GM21526 (cell line): ENCODE measurements at regions not wholly inside any gene's neighbourhood (a gene's known extent, or its start where the extent isn't known, plus 50 kb on each side); places are given as distances from the start of the nearest gene placed in this dataset.
"Not testable (repeated sequence)": the region's sequence is repeated elsewhere in the genome, so short reads cannot be mapped to it uniquely, and the experiment has no call there.

Experiments
- ATAC-seq: cut with Tn5 transposase; IDR thresholded peaks from one replicate; pipeline ENCODE4 v1.9.1; 2021; ENCODE audit warnings: moderate library complexity; ENCODE audit not compliant: unreplicated experiment, low FRiP score

- ATAC-seq = no peak
These were observed 316.3 kb upstream of the STAC start for GRCh38 chr3:36063992-36064391.

GRCh38 chr3:36065321-36065720 lies 315.0 kb upstream of the STAC start:
- no peak for ATAC-seq

GRCh38 chr3:36075491-36075890 lies 304.8 kb upstream of the STAC start:
- ATAC-seq = no peak

DNA sequence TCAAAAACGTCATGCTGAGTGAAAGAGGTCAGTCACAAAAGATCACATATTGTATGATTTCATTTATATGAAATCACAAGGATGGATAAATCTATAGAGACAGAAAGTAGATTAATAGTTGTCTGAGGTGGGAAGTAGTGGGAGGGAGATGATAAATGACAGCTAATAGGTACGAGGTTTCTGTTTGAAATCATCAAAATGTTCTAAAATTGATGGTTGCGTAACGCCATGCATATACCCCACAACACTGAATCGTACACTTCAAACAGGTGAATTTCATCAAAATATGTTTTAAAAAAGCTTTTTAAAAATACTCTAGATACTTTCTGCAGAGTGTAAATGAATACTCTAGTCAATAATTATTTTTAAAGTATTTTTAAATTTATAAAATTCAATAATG lies 303.0 kb upstream of the STAC start:
- ATAC-seq = no peak

DNA sequence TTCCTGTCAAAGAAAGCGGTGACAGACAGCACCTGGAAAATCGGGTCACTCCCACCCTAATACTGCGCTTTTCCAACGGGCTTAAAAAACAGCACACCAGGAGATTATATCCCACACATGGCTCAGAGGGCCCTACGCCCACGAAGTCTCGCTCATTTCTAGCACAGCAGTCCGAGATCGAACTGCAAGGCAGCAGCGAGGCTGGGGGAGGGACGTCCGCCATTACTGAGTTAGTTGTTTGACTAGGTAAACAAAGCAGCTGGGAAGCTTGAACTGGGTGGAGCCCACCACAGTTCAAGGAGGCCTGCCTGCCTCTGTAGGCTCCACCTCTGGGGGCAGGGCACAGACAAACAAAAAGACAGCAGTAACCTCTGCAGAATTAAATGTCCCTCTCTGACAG lies 297.3 kb upstream of the STAC start:
- ATAC-seq = not testable (repeated sequence)

- ATAC-seq = no peak
These were observed 285.1 kb upstream of the STAC start for GRCh38 chr3:36095238-36095637.

DNA sequence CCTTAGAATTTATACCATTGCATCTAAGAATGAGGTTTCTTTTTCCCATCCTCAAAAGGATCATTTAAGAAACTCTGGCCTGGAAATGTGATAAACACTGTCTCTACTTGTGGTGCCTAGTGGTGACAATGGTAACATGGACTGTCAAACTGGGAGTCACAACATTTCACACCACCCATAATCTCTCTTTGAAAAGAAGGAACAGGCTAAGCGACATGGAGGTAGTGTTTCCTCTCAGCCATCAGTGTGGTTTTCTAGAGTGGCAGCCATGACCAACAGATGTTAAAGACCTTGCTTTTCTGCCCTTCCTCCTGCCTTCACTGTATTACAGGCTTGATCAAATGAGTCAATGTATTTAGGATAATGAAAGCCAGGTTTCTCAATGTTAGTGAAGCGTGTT lies 283.1 kb upstream of the STAC start:
- ATAC-seq = no peak

GRCh38 chr3:36114353-36114752 lies 266.0 kb upstream of the STAC start:
- no peak for ATAC-seq

DNA sequence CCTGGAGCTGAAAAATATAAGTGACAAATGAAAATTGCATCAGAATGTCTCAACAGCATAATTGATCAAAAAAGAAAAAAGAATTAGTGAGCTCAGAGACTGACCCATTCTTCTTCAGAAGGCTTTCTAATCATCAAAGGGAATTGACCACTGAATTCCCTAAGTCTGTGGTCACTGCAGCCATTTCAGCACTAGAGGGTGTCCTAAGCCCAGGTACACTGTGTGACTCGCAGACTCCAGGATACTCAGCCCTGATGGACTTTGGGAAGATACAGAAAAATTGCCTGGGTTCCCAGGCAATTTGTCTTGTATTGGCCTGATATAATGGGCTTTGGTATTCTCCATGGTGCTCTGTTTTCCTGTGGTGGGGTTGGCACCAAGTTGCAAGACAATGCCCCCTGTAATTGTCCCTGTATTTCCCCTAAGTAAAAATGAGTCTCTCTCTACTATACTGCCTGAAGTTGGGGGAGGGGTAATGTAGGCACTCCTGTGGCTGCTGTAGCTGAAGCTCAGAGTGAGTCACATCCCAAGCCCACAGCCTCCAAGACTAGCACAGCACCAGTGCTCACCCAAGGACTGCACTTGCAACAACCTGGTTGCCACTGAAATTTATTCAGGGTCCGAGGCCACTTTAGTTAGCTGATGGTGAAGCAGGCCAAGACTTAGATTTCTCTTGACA lies 256.0 kb upstream of the STAC start:
- no peak for ATAC-seq

GRCh38 chr3:36132214-36132613 lies 248.1 kb upstream of the STAC start:
- no peak for ATAC-seq

DNA sequence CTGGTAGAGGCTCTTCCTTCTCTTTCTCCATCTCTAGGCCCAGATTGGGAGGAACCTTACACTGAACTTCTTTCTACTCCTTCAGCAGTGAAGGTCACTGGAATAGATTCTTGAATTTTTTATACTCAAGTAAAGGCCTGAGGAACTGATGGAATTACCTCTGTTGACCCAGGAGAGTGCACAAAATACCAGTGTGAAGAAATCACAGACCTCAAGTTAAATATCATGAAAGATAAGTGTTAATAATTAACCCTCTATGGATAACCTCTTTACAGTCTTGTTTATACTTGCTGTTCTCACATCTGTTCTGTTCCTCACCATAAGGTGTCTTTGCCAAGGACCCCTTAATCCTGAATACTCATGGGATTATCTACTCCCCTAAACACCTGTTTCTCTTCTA lies 244.4 kb upstream of the STAC start:
- no peak for ATAC-seq

DNA sequence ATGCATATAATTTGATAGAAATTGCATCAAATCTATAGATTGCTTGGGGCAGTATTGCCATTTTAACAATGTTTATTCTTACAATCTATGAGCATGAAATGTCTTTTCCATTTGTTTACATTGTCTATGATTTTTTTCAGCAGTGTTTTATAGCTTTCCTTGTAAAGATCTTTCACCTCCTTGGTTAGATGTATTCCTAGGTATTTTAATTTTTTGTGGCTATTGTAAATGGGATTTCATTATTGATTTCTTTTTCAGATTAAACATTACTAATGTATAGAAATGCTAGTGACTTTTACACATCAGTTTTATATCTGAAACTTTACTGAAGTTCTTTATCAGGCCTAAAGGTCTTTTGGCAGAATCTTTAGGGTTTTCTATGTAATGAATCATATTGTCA lies 237.6 kb upstream of the STAC start:
- ATAC-seq = no peak

- ATAC-seq = no peak
These were observed 233.9 kb upstream of the STAC start for GRCh38 chr3:36146404-36146803.

DNA sequence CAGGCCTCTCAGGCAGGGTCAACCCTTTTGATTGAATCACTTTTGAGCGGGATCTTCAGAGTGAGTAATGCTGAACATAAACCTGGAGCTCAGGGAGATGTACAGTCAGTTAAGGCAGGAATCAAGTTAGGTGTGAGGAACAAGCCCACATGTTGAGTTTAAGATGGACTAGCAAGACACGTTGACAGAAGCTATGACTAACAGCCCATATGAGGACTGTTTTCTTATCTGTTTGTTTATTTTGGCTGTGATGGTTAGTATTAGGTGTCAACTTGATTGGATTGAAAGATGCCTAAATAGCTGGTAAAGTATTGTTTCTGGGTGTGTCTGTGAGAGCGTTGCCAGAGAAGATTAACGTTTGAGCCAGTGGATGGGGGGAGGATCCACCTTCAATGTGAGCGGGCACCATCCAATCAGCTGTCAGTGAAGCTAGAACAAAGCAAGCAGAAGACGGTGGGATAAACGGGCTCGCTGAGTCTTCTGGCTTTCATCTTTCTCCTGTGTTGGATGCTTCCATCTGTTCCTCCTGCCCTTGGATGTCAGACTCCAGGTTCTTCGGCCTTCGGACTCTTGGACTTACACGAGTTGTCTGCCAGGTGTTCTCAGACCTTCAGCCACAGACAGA lies 232.3 kb upstream of the STAC start:
- ATAC-seq = no peak

GRCh38 chr3:36149447-36149865 lies 230.8 kb upstream of the STAC start:
- ATAC-seq = no peak

DNA sequence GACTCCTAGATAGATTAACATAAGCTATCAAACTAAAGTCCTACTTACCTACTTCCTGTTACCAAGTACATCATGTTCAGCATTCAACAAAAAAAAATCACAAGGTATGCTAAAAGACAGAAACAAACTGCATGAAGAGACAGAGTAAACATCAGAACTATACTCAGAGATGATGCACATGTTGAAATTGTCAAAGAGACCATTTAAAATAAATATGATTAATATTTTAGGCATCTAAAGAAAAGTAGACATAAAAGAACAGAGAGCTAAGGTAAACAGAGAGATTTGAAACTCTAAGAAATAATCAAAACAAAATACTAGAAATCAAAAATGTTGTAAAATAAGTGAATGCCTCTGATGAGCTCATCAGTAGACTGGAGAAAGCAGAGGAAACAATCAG lies 224.8 kb upstream of the STAC start:
- no peak for ATAC-seq

- ATAC-seq = no peak
These were observed 215.9 kb upstream of the STAC start for GRCh38 chr3:36164400-36164799.

DNA sequence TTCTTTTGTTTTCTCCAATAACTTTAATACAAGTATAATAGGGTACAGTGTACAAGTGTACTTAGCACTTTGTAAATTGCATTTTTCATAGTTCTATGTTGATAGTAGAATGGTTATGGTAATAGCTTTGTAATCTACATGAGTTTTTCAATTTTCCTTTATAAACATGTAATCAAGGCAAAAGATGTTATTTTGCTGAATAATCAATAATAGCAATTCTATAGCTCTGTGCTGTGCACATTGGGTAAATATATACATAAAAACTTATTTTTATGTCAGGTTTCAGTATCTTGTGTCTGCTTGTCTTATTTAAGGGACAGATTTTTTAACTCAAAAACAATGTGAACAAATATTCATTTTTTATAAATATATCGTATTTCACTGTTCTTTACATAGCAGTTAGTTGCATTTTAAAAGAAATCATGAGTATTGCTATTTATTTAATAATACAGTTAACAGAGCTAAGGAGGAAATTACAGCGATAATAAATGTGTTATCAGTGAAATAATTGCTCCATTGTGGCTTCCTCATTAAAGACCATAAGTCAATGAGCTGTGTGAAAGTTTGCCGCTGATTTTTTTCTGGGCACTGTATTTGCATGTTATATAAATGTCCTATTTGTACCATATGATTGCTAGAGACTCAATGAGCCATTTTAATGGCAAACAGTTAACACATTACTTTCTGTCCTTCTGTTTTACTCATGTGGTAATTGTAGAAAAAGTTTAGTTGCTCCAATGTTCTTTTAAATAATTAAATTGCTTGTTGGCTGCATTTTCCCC lies 214.6 kb upstream of the STAC start:
- ATAC-seq = no peak

GRCh38 chr3:36166477-36166876 lies 213.8 kb upstream of the STAC start:
- ATAC-seq = no peak

DNA sequence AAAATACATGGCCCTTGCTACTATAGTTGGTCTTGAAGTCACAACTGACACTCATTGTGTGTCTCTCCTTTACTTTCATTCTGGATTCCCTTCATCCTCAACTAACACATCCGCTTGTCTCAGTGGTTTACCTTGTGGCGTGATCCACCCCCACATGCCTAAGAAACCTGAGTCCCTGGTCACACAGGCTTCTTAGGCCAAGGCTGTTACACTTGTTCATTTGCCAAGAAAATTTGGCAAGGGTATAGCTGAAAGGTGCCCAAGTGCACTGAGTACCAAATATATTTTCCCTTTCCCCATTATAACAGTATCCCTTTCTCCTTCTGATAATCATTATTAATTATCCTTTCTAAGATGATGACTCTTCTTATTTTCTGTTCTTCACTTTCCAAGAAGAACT lies 207.6 kb upstream of the STAC start:
- no peak for ATAC-seq

- no peak for ATAC-seq
These were observed 205.0 kb upstream of the STAC start for GRCh38 chr3:36175113-36175812.
